ENCODE measurements at regions not wholly inside any gene's neighbourhood (a gene's known extent, or its start where the extent isn't known, plus 50 kb on each side); places are given as distances from the start of the nearest gene placed in this dataset.

GRCh38 chr2:16239296-16239850 is 299.0 kb downstream of the MYCN start:
- TF ChIP-seq CTCF (conservative IDR thresholded peaks at IDR 0.05; ENCODE audit: low read depth, low read length) (no peak), POLR2A (IDR thresholded peaks at IDR 0.05; ENCODE audit: low read depth, low read length) (no peak), SMC3 (IDR thresholded peaks at IDR 0.05; ENCODE audit: low read depth, low read length) (no peak), RAD21 (IDR thresholded peaks at IDR 0.05; ENCODE audit: low read length) (no peak), USF2 (IDR thresholded peaks at IDR 0.05; ENCODE audit: low read depth, low read length) (no peak)

Measured in IMR-90 (cell line).